H1 (cell line): ENCODE measurements at regions not wholly inside any gene's neighbourhood (a gene's known extent, or its start where the extent isn't known, plus 50 kb on each side); places are given as distances from the start of the nearest gene placed in this dataset.

ENCODE experiments used
- EP300 ChIP-seq, 2 experiments: IDR thresholded peaks; 1 replicate in 1 of 2; 2 replicates in 1 of 2; pipeline ENCODE4 v1.6.1; 2011 to 2012; ENCODE audit warnings: low read depth in 2 of 2, low read length in 2 of 2, mild to moderate bottlenecking in 2 of 2, borderline replicate concordance in 1 of 2, inconsistent platforms in 1 of 2, moderate library complexity in 1 of 2
- SUZ12 ChIP-seq: fragments of 200-600 bp; sonication (generic); IDR thresholded peaks from 2 replicates; pipeline ENCODE4 v1.6.1; 2012; ENCODE audit warnings: mild to moderate bottlenecking, inconsistent platforms, low read length, moderate library complexity, mixed read lengths
- TF ChIP-seq, protein P1 (sequence below), 3 experiments: IDR thresholded peaks; 1 replicate in 2 of 3; 2 replicates in 1 of 3; pipeline versions ENCODE4 v1.5.1 to v1.6.1; 2011; ENCODE audit warnings: low read length in 3 of 3, mild to moderate bottlenecking in 3 of 3, inconsistent platforms in 2 of 3, low read depth in 1 of 3, moderate library complexity in 1 of 3; ENCODE audit not compliant: insufficient read depth in 1 of 3; ENCODE audit errors: control extremely low read depth in 1 of 3
- TF ChIP-seq, protein P2 (sequence below): IDR thresholded peaks from 2 replicates; pipeline ENCODE4 v1.6.1; 2011; ENCODE audit warnings: low read length, improper control_type of control experiment

DNA sequence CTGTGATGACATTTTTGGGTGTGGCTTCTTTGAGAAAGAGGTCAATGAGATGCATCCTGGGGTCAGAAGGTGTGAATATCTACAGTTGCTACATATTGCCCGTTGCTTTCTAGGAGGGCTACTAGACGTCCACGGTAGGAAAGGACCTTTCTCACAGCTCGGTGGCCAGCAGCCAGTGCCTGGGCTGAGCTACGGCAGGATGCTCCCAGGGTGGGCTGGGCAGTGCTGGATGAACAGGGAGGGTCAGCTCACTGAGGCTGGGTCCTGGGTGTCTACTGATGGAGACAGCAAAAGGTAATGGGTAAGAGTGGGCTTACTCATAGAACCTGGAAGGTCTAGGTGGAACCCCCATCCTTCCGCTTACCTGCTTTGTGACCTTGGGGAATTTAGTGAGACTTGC, 188.3 kb upstream of the WSCD1 start:
- TF ChIP-seq EP300 (IDR thresholded peaks at IDR 0.05; ENCODE audit: borderline replicate concordance in 1 of 2, low read depth in 2 of 2, low read length in 2 of 2) (no peak), SUZ12 (no peak)
- TF ChIP-seq, protein P1, sequence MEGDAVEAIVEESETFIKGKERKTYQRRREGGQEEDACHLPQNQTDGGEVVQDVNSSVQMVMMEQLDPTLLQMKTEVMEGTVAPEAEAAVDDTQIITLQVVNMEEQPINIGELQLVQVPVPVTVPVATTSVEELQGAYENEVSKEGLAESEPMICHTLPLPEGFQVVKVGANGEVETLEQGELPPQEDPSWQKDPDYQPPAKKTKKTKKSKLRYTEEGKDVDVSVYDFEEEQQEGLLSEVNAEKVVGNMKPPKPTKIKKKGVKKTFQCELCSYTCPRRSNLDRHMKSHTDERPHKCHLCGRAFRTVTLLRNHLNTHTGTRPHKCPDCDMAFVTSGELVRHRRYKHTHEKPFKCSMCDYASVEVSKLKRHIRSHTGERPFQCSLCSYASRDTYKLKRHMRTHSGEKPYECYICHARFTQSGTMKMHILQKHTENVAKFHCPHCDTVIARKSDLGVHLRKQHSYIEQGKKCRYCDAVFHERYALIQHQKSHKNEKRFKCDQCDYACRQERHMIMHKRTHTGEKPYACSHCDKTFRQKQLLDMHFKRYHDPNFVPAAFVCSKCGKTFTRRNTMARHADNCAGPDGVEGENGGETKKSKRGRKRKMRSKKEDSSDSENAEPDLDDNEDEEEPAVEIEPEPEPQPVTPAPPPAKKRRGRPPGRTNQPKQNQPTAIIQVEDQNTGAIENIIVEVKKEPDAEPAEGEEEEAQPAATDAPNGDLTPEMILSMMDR (IDR thresholded peaks at IDR 0.05; ENCODE audit: control extremely low read depth in 1 of 3, insufficient read depth in 1 of 3, low read depth in 1 of 3, low read length in 3 of 3), result no peak
- TF ChIP-seq, protein P2, sequence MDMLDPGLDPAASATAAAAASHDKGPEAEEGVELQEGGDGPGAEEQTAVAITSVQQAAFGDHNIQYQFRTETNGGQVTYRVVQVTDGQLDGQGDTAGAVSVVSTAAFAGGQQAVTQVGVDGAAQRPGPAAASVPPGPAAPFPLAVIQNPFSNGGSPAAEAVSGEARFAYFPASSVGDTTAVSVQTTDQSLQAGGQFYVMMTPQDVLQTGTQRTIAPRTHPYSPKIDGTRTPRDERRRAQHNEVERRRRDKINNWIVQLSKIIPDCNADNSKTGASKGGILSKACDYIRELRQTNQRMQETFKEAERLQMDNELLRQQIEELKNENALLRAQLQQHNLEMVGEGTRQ, result no peak
